ENCODE measurements at regions not wholly inside any gene's neighbourhood (a gene's known extent, or its start where the extent isn't known, plus 50 kb on each side); places are given as distances from the start of the nearest gene placed in this dataset.
A peak's percentile ranks its signal among the peaks of the same experiment; 100 is the strongest.

DNA sequence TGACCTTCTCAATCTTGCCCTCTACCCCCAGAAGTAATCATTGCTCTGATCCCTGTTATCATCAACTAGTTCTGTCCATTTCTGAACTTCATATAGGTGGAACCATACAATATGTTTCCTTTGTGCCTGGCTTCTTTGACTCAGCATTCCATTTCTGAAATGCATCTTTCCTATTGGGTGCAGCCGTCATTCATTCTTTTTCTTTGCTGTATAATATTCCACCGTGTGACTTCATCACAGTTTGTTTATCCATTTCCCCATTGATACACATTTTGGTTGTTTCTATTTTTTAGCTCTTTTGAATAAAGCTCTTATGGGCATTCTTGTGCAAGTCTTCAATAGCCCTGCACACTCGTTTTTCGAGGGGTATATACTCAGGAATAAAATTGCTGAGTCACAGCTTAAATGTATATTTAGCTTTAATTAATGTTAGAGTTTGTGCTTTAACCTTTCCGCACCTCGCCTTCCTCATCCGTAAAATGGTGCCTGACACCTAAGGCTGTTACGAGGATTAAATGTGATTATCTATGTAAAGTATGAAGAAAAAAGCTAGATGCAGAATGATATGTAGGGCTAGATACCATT lies 491.6 kb downstream of the MIAT start:
- no peak for DNase-seq (ENCODE audit: low read depth)

DNA sequence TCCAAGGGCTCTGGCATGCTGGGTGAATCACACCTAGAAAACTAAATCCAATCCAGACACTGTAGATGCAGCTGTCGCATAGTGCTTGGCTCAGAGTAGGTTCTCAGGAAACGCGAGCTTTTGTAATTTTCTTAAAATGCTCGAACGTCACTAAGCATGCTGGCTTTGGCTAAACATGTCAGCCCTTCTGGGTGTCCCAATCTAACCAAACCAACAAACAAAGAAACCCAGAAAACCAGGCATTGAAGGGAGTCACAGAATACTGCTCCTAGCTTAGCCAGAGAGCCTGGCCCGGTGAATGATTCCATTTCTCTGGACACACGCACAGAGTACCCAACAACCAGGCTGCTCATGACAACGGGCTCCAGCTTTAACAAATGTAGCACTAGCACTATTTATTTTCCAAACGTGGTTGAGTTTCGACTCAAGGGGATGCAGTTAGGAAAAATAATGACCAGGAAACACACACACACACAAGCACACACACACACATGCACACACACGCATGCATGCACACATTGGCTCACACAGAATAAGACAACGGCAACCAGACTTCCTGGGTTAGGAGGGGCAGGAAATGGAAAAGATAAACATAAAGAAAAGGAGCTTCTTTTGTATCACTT lies 492.6 kb downstream of the MIAT start:
- DNase-seq (ENCODE audit: low read depth) = no peak

DNA sequence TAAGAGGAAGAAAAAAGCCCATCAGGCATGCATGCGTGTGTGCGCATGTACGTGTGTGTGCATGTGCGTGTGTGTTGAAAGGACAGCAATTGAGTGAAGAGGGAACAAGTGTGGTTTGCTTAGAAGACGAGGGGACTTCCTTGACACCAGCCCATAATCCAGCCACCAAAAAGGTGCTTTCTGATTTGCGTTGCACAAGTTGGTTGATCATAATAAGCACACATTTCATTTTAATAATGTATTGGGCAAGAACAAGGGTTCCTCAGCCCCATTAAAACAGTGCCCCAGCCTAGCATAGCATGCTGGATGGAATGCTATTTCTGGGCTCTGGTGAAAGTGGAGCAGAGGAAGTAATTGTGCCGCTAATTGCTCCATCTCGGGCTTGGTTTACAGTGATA lies 493.2 kb downstream of the MIAT start:
- DNase-seq (ENCODE audit: low read depth) = no peak

DNA sequence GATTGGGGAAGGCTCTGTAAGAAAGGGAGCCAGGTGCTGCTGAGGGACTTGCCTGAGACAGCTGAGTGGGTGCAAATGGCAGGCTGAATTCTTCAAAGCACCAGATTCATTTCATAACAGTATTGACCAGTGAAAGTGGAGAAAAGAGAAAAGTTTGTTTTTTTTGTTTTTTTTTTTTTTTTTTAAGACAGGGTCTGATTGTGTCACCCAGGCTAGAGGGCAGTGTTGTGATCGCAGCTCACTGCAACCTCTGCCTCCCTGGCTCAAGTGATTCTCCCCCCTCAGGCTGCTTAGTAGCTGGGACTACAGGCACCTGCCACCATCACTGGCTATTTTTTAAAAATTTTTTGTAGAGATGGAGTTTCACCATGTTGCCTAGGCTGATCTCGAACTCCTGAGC lies 494.0 kb downstream of the MIAT start:
- no peak for DNase-seq (ENCODE audit: low read depth)

DNA sequence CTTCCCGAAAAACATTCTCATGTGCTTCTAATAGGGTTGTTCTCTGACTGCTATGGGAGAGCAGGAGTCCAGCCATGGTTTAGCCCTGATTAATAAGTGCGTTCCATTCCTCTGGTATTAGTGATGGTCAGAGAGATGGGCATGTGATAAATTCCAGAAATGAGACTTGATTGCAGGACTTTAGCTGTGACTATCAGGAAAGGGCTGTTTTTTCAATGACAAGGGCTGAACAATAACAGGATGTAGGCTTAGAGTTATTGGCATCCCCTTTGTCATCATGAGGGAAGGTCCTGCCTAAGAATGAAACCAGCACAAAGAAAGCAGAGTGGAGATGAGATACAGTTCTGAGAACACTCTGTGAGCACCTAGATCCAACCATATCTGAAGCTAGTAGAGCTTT lies 494.6 kb downstream of the MIAT start:
- no peak for DNase-seq (ENCODE audit: low read depth)

DNA sequence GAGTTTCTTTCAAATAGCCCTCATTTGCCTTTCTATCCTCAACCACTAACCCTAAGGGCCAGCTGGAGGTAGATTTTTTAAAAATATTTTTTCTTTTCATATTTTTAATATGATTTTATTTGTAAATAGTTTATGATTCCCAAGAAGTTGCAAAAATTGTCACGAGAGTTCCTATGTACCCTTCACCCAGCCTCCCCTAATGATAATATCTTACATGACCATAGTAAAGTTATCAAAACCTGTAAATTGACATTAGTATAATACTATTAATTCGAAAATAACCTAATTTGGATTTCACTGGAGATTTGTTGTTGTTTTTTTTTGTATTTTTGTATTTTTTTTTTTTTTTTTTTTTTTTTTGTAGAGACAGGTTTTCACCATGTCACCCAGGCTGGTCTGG lies 495.5 kb downstream of the MIAT start:
- DNase-seq (ENCODE audit: low read depth) = no peak

DNA sequence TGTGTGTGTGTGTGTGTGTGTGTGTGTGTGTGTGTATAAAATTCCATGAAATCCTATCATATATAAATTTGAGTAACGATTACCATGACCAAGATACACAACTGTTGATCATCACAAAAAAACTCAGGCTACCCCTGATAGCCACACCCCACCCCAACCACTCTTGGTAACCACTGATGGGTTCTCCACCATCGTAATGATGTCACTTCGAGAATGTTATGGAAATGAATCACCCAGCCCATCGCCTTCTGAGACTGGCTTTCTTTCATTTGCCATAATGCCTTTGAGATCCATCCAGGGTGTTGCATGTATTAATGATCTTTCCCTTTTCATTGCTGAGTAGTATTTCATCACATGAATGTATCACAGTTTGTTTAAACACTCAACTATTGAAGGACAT lies 496.0 kb downstream of the MIAT start:
- no peak for DNase-seq (ENCODE audit: low read depth)

DNA sequence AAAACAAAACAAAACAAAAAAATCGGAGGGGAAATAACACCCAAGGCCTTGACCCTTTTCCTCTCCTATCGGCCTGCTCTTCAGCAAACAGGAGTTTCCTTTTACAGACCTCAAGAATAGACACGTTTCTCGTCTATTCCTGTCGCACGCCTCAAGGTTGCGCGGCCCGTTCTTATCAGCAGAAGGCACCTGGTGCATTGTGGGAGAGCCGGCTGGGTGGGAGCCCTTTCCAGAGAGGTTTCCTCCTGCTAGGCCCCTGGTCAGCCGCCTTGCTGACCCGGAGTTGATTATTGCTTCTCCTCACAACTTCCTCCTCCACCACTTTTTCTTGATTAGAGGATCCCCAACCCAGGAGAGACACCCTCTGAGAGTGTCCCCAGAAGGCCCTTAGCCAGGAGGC lies 497.3 kb downstream of the MIAT start:
- DNase-seq (ENCODE audit: low read depth) = no peak

DNA sequence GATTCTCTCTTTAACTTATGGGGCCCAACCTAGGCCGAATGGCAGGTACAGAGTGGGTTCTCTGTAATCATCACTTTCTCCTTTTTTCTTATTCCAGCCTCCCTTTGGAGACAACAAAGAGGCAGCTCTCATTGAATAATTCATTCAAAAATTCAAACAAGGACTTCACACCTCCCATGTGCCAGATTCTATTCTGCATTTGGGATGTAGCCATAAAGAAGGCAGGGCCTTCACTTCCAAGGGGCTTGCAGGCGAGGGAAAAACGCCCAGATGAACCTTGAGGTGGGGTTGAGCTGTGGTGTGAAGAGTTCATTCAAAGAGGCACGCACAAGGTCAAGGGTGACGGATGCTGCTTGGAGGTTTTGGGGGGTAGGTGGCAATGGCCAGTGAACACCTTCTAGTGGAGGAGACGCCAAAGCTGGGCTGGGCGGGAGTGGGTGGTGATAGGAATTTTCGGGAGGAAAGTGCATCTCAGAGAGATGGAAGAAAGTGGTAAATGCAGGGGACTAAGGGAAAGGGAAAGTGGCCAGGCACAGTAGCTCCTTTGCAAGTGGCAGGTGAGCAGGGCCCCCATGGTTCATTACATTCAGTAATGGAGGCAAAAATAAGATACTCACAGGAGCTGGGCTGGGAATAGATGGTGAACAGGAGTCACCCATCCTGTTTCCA lies 499.6 kb downstream of the MIAT start:
- DNase-seq (ENCODE audit: low read depth) = no peak

DNA sequence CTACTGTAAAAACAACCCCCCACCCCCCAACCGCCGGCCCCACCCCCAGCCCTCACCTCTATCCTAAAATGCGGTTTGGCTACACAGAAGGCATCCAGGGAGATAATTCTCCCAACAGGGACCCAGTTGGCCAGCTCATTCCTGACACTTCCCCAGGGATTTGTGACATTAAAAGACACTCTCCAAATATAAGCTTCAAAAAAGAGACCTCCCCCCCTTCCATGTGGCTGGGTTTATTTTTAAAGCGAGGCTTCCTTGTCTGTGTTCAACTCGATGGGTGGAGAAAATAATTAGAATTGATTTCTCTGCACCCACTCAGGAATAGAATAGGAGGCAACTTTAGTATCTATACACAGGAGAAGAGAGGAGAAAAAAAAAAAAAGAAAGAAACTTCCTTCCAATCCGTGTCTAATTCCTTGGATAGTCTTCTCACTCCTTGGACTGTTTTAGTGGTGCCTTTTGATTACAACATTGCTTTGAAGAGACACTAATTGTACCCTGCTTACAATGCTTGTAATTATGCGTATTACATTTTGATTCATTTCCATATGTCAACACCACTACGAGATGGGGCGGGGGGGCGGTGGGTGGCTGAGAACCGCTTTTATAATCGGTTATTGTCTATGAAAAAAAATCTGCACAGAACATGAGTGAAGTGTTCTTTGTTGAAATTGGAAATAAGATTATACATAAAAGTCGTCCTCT lies 500.4 kb downstream of the MIAT start:
- no peak for DNase-seq (ENCODE audit: low read depth)

DNA sequence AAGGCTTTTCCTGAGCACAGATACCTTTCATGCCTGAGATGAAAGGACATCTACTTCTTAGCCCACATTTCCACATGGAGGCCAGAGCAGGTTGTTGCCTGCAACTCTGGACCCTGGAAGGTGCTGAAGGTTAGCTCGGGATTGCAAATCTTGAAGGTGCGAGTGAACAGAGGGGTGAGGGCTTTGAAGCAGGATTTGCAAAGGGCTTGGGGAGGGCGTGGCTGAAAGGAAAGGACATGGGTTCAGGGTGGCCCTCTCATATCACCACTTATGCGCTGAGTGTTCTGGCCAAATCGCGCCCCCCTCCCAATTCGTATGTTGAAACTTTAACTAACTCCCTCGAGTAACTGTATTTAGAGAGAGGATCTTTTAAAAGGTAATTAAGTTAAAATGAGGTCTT lies 501.6 kb downstream of the MIAT start:
- no peak for DNase-seq (ENCODE audit: low read depth)

DNA sequence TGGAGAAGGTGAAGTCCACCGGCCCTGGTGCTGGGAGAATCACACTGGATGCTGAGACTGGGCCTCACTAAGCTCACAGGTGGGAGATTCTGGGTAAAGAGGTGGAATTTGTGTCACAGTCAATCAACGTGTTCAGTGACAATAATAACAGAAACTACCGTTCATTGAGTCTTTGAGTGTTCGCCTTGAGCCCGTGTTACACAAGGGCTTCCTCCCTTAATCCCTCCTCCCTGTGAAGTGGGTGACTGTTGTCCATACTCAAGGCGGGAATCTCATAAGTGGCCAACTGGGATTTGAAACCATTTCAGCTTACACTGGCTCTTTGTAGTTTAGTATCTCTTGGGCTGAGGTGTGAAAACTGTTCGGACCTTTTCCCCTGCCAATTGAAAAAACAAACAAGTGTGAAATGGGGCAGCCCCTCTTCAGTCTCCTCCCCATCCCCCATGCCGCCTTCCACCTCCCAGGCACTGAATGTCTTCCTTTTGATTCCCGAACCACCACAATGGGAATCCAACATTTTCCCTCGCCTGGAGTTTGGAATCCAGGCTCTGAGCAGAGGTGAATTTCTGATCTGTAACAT lies 502.4 kb downstream of the MIAT start:
- no peak for DNase-seq (ENCODE audit: low read depth)

DNA sequence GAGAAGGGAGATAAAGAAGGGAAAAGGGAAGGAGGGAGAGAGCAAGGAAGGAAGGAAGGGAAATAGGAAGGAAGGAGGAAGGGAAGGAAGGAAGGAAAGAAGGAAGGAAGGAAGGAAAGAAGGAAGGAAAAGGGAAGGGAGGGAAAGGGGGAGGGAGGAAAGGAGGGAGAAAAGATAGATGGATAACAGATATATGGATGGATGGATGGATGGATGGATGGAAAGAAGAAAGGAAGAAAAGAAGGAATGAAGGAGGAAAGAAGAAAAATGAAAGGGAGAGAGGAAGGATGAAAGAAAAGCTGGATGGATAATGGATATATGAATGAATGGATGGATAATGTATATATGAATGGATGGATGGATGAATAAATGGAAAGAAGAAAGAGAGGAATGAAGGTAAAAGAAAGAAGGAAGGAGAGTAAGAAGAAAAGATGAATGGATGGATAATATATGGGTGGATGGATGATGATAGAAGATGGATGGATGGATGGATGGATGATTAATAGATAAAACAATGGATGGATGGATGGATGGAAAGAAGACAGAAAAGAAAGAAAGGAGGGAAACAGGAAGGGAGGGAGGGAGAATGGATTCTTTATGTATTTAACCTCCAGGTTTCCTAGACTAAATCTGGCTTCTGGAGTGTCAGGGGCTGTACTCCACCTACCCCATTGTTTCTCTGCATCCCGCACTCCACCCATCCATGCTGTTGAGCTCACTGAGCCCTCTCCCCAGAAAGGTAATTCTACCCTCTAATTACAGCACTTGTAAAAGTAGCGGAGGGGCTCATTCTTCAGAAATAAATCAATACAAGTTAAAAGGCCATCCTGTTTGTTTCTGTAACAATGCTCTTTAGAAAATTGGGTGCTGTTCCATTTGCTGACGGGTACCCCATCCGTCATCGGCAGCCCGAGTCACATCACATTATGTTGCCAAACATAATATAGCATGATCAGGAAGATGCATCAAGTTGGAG lies 506.1 kb downstream of the MIAT start:
- no peak for DNase-seq (ENCODE audit: low read depth)

DNA sequence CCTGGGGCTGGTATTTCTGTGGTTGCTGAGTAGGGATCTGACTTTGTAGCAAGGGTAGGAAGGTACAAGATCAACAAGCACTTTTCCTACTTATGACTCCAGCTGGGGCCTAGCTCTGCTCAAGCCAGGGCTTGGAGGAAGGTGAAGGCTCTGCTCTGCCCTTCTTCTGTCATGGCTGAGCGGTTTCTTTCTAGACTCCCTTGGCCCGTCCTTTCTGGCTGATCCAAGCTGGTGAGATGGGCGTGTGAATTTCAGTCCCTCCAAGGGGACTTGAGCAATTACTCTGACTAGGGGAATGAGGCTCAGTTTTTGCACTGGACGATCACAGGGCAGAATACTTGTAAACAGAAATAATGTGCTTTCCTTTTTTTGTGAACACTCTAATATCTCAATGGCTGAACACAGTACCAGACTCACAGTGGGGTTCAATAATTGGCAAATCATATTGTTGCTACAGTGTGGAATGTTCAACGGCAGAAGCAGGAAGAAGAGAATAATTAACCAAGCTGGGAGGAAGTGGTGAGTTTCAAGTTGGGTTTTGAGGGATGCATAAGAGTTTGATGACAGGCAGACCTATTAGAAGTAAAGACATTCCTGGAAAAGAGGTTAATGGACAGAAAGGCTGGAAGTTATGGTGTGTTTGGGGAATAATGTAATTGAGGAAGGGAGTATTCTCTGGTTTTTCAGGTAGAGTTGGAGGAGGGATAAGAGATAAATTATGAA lies 507.6 kb downstream of the MIAT start:
- no peak for DNase-seq (ENCODE audit: low read depth)

DNA sequence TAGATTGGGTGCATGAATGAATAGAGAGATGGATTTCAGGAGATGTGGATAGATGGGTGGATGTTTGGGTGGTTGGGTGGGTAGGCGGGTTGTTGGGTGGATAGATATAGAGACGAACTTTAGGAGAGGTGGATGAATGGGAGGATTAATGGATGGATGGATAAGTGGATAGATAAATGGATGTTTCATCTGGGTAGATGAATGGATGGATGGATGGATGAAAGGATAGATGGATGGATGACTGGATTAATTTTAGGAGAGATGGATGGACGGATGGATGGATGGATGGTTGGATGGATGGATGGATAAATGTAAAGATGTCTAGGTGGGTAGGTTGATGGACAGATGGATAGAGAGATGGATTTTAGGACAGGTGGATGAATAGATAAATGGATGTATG lies 511.3 kb downstream of the MIAT start:
- no peak for DNase-seq (ENCODE audit: low read depth)

DNA sequence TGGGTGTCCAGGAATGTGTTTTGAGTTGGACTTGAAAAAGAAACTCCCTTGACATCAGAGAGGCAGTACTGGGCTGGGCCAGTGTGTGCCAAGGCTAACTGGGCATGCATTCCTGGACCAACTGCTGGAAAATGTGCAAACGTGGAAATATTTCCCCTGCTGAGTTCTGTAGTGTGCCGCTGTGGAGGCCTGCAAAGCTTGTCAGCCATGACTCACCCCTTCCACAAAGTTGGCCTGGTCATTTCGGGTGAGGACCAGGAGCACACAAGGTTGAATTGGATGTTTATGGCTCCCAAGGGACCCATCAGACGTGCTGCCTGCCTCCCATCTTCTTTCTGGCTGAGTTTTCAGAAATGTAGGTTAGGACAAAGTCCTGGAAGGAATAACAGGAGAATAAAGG lies 513.1 kb downstream of the MIAT start:
- DNase-seq (ENCODE audit: low read depth) = peak; percentile 74

DNA sequence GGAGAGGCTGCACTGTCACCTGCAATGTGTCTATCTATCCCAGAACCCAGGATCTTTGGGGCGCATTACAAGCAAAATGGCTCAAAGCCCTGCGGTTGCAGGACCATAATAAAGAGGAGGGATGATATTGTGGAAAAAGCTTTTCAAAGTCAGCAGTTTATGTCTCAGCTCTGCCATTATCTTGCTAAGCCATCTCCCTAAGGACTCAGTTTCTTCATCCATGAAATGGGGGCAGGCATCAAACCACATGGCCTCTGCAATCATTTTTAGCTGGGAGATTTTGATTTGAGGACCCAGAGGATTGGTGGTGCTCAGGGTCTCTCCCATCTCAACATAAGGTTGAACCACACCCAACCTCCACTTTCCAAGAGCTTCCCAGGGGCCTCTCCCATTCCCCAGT lies 513.8 kb downstream of the MIAT start:
- no peak for DNase-seq (ENCODE audit: low read depth)

DNA sequence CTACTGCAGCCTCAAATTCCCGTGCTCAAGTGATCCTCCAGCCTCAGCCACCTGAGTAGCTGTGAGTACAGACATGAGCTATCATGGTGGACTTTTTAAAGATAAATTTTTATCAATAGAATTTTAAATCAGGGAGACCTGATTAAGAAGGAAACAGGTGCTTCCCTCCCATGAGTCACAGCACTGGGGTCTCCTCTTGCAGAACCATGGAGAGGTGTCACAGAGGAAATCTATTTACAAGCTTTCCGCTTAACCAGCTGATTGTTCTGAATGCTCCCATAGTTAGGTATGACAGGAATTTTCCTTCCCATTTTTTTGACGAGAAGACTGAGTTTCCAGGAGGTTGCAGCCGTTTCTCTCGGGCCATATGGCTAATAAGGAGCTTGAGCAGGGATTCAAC lies 516.1 kb downstream of the MIAT start:
- no peak for DNase-seq (ENCODE audit: low read depth)

DNA sequence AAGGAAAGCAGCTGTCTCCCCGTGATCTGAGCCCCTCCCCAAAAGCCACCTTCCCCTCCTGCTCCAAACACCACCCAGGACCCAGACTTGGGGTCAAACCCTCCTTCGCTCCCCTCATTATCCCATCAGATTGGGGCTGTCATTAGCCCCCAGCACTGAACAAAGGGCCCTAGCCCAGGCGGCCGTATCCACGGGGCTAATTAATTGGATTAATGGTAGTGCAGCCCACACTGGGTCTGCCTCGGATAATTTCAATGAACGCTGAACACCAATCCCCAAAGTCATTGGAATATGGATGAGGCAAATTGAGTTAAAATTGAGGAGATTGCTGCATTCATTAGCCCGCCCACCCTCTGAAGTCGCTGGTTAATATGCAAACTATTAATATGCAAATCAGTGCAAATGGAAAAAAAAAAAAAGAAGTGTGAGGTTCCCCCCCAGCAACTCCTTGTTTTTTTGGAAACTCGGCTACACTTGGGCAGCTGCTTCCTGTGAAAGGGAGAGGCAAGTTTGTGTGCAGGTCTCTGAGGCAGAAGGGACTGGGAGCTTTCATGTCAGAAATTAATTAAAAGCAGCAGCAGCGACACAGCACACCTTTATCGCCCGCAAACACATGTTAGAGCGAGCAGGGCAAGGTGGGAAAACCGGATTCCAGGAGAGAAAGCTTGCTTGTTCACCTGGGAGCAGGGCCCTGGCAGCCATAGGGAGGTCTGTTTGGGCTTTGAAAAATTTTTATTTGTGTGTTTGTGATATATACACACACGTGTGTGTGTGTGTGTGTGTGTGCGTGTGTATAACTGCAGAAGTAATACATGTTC lies 517.8 kb downstream of the MIAT start:
- no peak for DNase-seq (ENCODE audit: low read depth)

DNA sequence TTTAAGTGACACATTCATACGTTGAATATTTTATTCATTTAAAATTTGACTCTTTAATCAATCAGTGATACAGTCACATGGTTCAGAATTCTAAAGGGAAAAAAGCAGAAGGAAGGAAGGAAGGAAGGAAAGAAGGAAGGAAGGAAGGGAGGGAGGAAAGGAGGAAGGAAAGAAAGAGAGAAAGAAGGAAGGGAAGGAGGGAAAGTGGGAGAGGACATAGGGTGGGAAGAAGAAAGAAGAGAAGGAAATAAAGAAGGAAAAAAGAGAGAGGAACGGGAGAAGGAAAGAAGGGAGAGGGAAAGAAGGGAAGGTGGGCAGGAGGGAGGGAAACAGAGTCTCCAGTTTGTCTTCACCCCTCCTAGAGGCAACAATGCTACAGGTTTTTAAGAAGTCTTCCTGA lies 518.6 kb downstream of the MIAT start:
- DNase-seq (ENCODE audit: low read depth) = no peak

All from fibroblast of the conjunctiva (primary cell).